A549 (cell line): ENCODE measurements at regions not wholly inside any gene's neighbourhood (a gene's known extent, or its start where the extent isn't known, plus 50 kb on each side); places are given as distances from the start of the nearest gene placed in this dataset.

Experiments used
- ATAC-seq, 2 experiments: fragments of 200-7000 bp in 1 of 2; fragments of >200 bp in 1 of 2; cut with Nextera tagmentation in 1 of 2; cut with Tn5 transposase in 1 of 2; 3 replicates each; pipeline versions ENCODE4 v1.8.0 to v1.9.1; 2018 to 2020; ENCODE audit warnings: mild to moderate bottlenecking in 1 of 2, moderate library complexity in 1 of 2
- CTCF ChIA-PET: fragments of 300-600 bp; sonication (Branson Sonifier 250); formaldehyde crosslinking; extraction: SDS; loops from one replicate; lab custom pipeline; 2021; ENCODE audit warnings: antibody characterized with exemption, inconsistent platforms; lab: Yijun Ruan, JAX
- POLR2A ChIA-PET: fragments of 350-600 bp; formaldehyde crosslinking; extraction: SDS; loops from one replicate; lab custom pipeline; 2021; ENCODE audit warnings: antibody characterized with exemption, inconsistent platforms; lab: Yijun Ruan, JAX
- DNase-seq, 2 experiments: peaks; one replicate each; pipeline versions ENCODE4 v3.0.0 to v3.0.0-alpha.2; 2011 to 2016; ENCODE audit warnings: low read depth in 1 of 2, low spot score in 1 of 2
- FAIRE-seq: peaks from 2 replicates; lab custom pipeline; 2011; peaks lifted over from hg19 to GRCh38; lab: Jason Lieb, UNC
- H3K27ac ChIP-seq, 2 experiments: fragments of >200 bp; sonication (Bioruptor Twin); formaldehyde crosslinking; 3 replicates each; pipeline ENCODE4 v1.5.1; 2016 to 2017
- H3K4me1 ChIP-seq: fragments of >200 bp; sonication (Bioruptor Twin); formaldehyde crosslinking; 3 replicates; pipeline ENCODE4 v1.6.1; 2016
- H3K4me2 ChIP-seq: fragments of >200 bp; sonication (Bioruptor Twin); formaldehyde crosslinking; 3 replicates; pipeline ENCODE4 v1.6.1; 2016
- H3K4me3 ChIP-seq: fragments of >200 bp; sonication (Bioruptor Twin); formaldehyde crosslinking; 3 replicates; pipeline ENCODE4 v1.5.1; 2016
- H3K9me3 ChIP-seq: fragments of >200 bp; sonication (Bioruptor Twin); formaldehyde crosslinking; 3 replicates; pipeline ENCODE4 v1.6.1; 2016
- EP300 ChIP-seq, 2 experiments: fragments of >200 bp; sonication (Bioruptor Twin); formaldehyde crosslinking; IDR thresholded peaks; 2 replicates in 1 of 2; 3 replicates in 1 of 2; pipeline ENCODE4 v1.6.1; 2016 to 2017
- FOSB ChIP-seq: fragments of 250-450 bp; sonication (Bioruptor Pico); IDR thresholded peaks from 2 replicates; pipeline ENCODE4 v1.5.0; 2020; ENCODE audit warnings: mild to moderate bottlenecking, moderate library complexity
- HOXA7 ChIP-seq: fragments of 250-450 bp; sonication (Bioruptor Pico); IDR thresholded peaks from 2 replicates; pipeline ENCODE4 v1.5.0; 2020; ENCODE audit warnings: mild to moderate bottlenecking, moderate library complexity
- HOXB13 ChIP-seq: fragments of 250-450 bp; sonication (Bioruptor Pico); IDR thresholded peaks from 2 replicates; pipeline ENCODE4 v1.5.0; 2020; ENCODE audit warnings: low read depth, mild to moderate bottlenecking, moderate library complexity
- HOXB5 ChIP-seq: fragments of 250-450 bp; sonication (Bioruptor Pico); IDR thresholded peaks from 2 replicates; pipeline ENCODE4 v1.5.0; 2020; ENCODE audit warnings: mild to moderate bottlenecking, moderate library complexity
- JUNB ChIP-seq: fragments of >200 bp; sonication (Bioruptor Twin); formaldehyde crosslinking; IDR thresholded peaks from 2 replicates; pipeline ENCODE4 v1.6.1; 2016
- KDM1A ChIP-seq: fragments of 200-600 bp; sonication (generic); IDR thresholded peaks from 2 replicates; pipeline ENCODE4 v1.6.1; 2016; ENCODE audit warnings: low read depth, mild to moderate bottlenecking
- KDM5A ChIP-seq: fragments of 200-600 bp; sonication (generic); IDR thresholded peaks from 2 replicates; pipeline ENCODE4 v1.6.1; 2016; ENCODE audit warnings: antibody characterized with exemption, mild to moderate bottlenecking
- MAFK ChIP-seq: fragments of 450-650 bp; IDR thresholded peaks from 2 replicates; pipeline ENCODE4 v1.6.1; 2014; ENCODE audit not compliant: partially characterized antibody
- MAZ ChIP-seq: fragments of 150-350 bp; IDR thresholded peaks from 2 replicates; pipeline ENCODE4 v1.6.1; 2014; ENCODE audit warnings: antibody characterized with exemption, low read depth, low read length, borderline replicate concordance
- NR3C1 ChIP-seq: fragments of >200 bp; sonication (Bioruptor Twin); formaldehyde crosslinking; IDR thresholded peaks from 3 replicates; pipeline ENCODE4 v1.6.1; 2017
- POLR2AphosphoS2 ChIP-seq: conservative IDR thresholded peaks from 2 replicates; pipeline ENCODE4 v1.6.1; 2012; ENCODE audit warnings: low read length, improper control_type of control experiment, inconsistent platforms
- RAD21 ChIP-seq, 2 experiments: fragments of >200 bp in 1 of 2; sonication (Bioruptor Twin) in 1 of 2; formaldehyde crosslinking in 1 of 2; IDR thresholded peaks in 1 of 2; conservative IDR thresholded peaks in 1 of 2; 2 replicates in 1 of 2; 3 replicates in 1 of 2; pipeline ENCODE4 v1.6.1; 2012 to 2018; ENCODE audit warnings: inconsistent platforms in 1 of 2
- RARB ChIP-seq: fragments of 250-450 bp; sonication (Bioruptor Pico); IDR thresholded peaks from 2 replicates; pipeline ENCODE4 v1.8.0; 2021; ENCODE audit warnings: mild to moderate bottlenecking, moderate library complexity
- RNF2 ChIP-seq: fragments of 200-600 bp; sonication (generic); IDR thresholded peaks from 2 replicates; pipeline ENCODE4 v1.6.1; 2016; ENCODE audit warnings: low read depth, mild to moderate bottlenecking, antibody characterized with exemption, moderate library complexity, borderline replicate concordance
- SREBF2 ChIP-seq: fragments of 450-650 bp; IDR thresholded peaks from 2 replicates; pipeline ENCODE4 v1.6.1; 2014; ENCODE audit warnings: mild to moderate bottlenecking, moderate library complexity
- TP53 ChIP-seq: fragments of 250-450 bp; sonication (Bioruptor Pico); IDR thresholded peaks from 2 replicates; pipeline ENCODE4 v1.5.0; 2021; ENCODE audit warnings: mild to moderate bottlenecking, moderate library complexity
- ZFP36 ChIP-seq: fragments of 450-650 bp; IDR thresholded peaks from 2 replicates; pipeline ENCODE4 v1.6.1; 2014; ENCODE audit warnings: borderline replicate concordance; ENCODE audit not compliant: partially characterized antibody
- ZNF302 ChIP-seq: fragments of 250-450 bp; sonication (Bioruptor Pico); IDR thresholded peaks from 2 replicates; pipeline ENCODE4 v1.9.0; 2021; ENCODE audit warnings: inconsistent platforms, mild to moderate bottlenecking, moderate library complexity
- WGBS: methylation state at CpG from one replicate; pipeline ENCODE4 v1.1.6; 2017; ENCODE audit errors: missing lambda C conversion rate; 5-methylcytosine and 5-hydroxymethylcytosine counted together
- TF ChIP-seq, protein P1 (sequence below): fragments of 250-450 bp; sonication (Bioruptor Pico); IDR thresholded peaks from 2 replicates; pipeline ENCODE4 v1.5.0; 2020; ENCODE audit warnings: low read depth, mild to moderate bottlenecking, moderate library complexity
- TF ChIP-seq, protein P2 (sequence below): IDR thresholded peaks from 2 replicates; pipeline ENCODE4 v1.6.1; 2012; ENCODE audit warnings: low read depth, borderline replicate concordance
- TF ChIP-seq, protein P3 (sequence below): fragments of >200 bp; sonication (Bioruptor Twin); formaldehyde crosslinking; IDR thresholded peaks from 3 replicates; pipeline ENCODE4 v1.5.1; 2016
- TF ChIP-seq, protein P4 (sequence below): fragments of >200 bp; sonication (Bioruptor Twin); formaldehyde crosslinking; IDR thresholded peaks from 2 replicates; pipeline ENCODE4 v1.6.1; 2016
- TF ChIP-seq, protein P5 (sequence below): fragments of 250-450 bp; sonication (Bioruptor Pico); IDR thresholded peaks from 2 replicates; pipeline ENCODE4 v1.5.0; 2021; ENCODE audit warnings: mild to moderate bottlenecking, moderate library complexity, borderline replicate concordance

DNA sequence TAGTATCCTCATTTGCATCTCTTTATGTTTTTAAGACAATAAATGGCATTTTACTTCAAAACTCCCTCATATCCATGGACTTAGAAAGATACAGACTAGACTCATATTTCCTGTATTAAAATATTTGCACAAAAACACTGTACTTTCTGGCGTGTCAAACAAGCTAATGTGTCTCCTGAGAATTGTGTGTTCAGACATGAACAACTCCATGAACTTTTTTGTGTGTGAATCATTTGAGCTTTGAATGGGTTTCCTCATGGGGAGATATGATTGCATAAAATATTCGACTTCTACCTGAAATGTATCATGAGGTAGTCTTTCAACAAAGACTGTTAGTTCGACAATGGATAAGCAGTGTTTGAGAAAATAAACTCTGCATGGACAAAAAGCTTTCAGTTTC, 58.8 kb downstream of the TMEM30B start:
- DNase-seq, result no peak
- no peak overlapping the region for H3K27ac ChIP-seq
- no peak overlapping the region for H3K4me3 ChIP-seq
- H3K9me3 ChIP-seq, result no peaks in the 10 kb centered on the region
- CTCF ChIA-PET, result interaction anchor here (0.8 kb wide), 1 partner anchor 241 kb away, joined by 4 read pairs; the partner anchor contains the start of genes SLC38A6 and TRMT5
- POLR2A ChIA-PET, result no interaction called here
- FAIRE-seq, result no peak
- H3K4me2 ChIP-seq, result no peak overlapping the region
- no peaks in the 10 kb centered on the region for H3K4me1 ChIP-seq
- WGBS, result 16% methylated on average over 3 of the region's 3 CpGs
- no peak for ATAC-seq
- TF ChIP-seq JUNB, result no peak
- TF ChIP-seq EP300 (IDR thresholded peaks at IDR 0.05), result no peak
- TF ChIP-seq RAD21 (conservative IDR thresholded peaks at IDR 0.05 in 1 of 2, IDR thresholded peaks at IDR 0.05 in 1 of 2), result no peak
- TF ChIP-seq HOXB13 (CRISPR knock-in tag), result no peak
- no peak for TF ChIP-seq HOXB5 (CRISPR knock-in tag)
- TF ChIP-seq, protein P1, sequence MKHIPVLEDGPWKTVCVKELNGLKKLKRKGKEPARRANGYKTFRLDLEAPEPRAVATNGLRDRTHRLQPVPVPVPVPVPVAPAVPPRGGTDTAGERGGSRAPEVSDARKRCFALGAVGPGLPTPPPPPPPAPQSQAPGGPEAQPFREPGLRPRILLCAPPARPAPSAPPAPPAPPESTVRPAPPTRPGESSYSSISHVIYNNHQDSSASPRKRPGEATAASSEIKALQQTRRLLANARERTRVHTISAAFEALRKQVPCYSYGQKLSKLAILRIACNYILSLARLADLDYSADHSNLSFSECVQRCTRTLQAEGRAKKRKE (CRISPR knock-in tag), result no peak
- TF ChIP-seq ZFP36, result no peak
- TF ChIP-seq, all 56 proteins: peak for 0

DNA sequence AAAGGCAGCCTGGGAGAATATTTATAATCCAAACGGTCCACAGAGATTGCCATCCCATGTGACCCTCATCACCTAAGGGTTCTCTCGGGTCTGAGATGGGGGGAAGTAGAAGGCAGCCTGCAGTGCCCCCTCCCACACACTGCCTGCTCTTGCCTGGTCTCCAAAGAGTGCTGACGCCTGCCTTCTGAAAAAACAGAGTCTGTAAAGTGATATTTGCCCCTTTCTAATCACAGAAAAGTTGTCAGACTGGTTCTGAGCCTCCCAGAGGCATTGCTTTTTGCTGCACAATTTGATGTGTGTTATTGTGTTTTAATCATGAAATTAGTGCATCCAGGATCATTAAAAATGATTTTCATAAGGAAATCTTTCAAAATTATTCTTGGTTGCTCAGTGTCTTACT, 59.2 kb downstream of the TMEM30B start:
- DNase-seq (no peak), ATAC-seq (no peak), FAIRE-seq (no peak)
- H3K4me2 ChIP-seq, result no peak overlapping the region
- no peaks in the 10 kb centered on the region for H3K9me3 ChIP-seq
- H3K4me1 ChIP-seq, result no peaks in the 10 kb centered on the region
- no peak overlapping the region for H3K4me3 ChIP-seq
- POLR2A ChIA-PET, result no interaction called here
- no peak overlapping the region for H3K27ac ChIP-seq
- TF ChIP-seq MAFK, result no peak
- no peak for TF ChIP-seq RARB (CRISPR knock-in tag)
- TF ChIP-seq KDM5A, result no peak
- no peak for TF ChIP-seq ZNF302
- TF ChIP-seq POLR2AphosphoS2, result no peak
- no peak for TF ChIP-seq HOXA7
- TF ChIP-seq, protein P2, sequence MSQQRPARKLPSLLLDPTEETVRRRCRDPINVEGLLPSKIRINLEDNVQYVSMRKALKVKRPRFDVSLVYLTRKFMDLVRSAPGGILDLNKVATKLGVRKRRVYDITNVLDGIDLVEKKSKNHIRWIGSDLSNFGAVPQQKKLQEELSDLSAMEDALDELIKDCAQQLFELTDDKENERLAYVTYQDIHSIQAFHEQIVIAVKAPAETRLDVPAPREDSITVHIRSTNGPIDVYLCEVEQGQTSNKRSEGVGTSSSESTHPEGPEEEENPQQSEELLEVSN, result no peak
- TF ChIP-seq, protein P1 (CRISPR knock-in tag), result no peak
- no peak for TF ChIP-seq FOSB (CRISPR knock-in tag)
- TF ChIP-seq MAZ, result no peak
- TF ChIP-seq HOXB5 (CRISPR knock-in tag), result no peak
- no peak for TF ChIP-seq KDM1A
- TF ChIP-seq JUNB, result no peak
- TF ChIP-seq NR3C1, result no peak
- TF ChIP-seq, protein P3, sequence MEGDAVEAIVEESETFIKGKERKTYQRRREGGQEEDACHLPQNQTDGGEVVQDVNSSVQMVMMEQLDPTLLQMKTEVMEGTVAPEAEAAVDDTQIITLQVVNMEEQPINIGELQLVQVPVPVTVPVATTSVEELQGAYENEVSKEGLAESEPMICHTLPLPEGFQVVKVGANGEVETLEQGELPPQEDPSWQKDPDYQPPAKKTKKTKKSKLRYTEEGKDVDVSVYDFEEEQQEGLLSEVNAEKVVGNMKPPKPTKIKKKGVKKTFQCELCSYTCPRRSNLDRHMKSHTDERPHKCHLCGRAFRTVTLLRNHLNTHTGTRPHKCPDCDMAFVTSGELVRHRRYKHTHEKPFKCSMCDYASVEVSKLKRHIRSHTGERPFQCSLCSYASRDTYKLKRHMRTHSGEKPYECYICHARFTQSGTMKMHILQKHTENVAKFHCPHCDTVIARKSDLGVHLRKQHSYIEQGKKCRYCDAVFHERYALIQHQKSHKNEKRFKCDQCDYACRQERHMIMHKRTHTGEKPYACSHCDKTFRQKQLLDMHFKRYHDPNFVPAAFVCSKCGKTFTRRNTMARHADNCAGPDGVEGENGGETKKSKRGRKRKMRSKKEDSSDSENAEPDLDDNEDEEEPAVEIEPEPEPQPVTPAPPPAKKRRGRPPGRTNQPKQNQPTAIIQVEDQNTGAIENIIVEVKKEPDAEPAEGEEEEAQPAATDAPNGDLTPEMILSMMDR, result no peak
- no peak for TF ChIP-seq SREBF2
- TF ChIP-seq RNF2, result no peak
- no peak for TF ChIP-seq TP53 (CRISPR knock-in tag)
- TF ChIP-seq, protein P4, sequence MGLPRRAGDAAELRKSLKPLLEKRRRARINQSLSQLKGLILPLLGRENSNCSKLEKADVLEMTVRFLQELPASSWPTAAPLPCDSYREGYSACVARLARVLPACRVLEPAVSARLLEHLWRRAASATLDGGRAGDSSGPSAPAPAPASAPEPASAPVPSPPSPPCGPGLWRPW, result no peak
- TF ChIP-seq, protein P5, sequence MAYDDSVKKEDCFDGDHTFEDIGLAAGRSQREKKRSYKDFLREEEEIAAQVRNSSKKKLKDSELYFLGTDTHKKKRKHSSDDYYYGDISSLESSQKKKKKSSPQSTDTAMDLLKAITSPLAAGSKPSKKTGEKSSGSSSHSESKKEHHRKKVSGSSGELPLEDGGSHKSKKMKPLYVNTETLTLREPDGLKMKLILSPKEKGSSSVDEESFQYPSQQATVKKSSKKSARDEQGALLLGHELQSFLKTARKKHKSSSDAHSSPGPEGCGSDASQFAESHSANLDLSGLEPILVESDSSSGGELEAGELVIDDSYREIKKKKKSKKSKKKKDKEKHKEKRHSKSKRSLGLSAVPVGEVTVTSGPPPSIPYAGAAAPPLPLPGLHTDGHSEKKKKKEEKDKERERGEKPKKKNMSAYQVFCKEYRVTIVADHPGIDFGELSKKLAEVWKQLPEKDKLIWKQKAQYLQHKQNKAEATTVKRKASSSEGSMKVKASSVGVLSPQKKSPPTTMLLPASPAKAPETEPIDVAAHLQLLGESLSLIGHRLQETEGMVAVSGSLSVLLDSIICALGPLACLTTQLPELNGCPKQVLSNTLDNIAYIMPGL (CRISPR knock-in tag), result no peak
- CTCF ChIA-PET, result no interaction called here
- WGBS, result 24% methylated on average over 3 of the region's 3 CpGs
